HEK293T (cell line): ENCODE measurements at regions not wholly inside any gene's neighbourhood (a gene's known extent, or its start where the extent isn't known, plus 50 kb on each side); places are given as distances from the start of the nearest gene placed in this dataset.

Experiments used
- BHLHE40 ChIP-seq: fragments of 450-650 bp; IDR thresholded peaks from 2 replicates; pipeline ENCODE4 v1.6.1; 2016; ENCODE audit warnings: mild to moderate bottlenecking, moderate library complexity, borderline replicate concordance
- ELF4 ChIP-seq: fragments of 450-650 bp; IDR thresholded peaks from 2 replicates; pipeline ENCODE4 v1.6.1; 2017; ENCODE audit warnings: antibody characterized with exemption
- FOXA1 ChIP-seq: fragments of 450-650 bp; IDR thresholded peaks from 2 replicates; pipeline ENCODE4 v1.6.1; 2016; ENCODE audit warnings: mild to moderate bottlenecking
- FOXK2 ChIP-seq: fragments of 450-650 bp; IDR thresholded peaks from 2 replicates; pipeline ENCODE4 v1.6.1; 2016; ENCODE audit warnings: mild to moderate bottlenecking
- FOXM1 ChIP-seq: fragments of 450-650 bp; IDR thresholded peaks from 2 replicates; pipeline ENCODE4 v1.6.1; 2017; ENCODE audit warnings: mild to moderate bottlenecking, borderline replicate concordance
- HDGF ChIP-seq: fragments of 450-650 bp; IDR thresholded peaks from 2 replicates; pipeline ENCODE4 v1.6.1; 2017; ENCODE audit warnings: antibody characterized with exemption, borderline replicate concordance
- L3MBTL2 ChIP-seq: fragments of 450-650 bp; conservative IDR thresholded peaks from 2 replicates; pipeline ENCODE4 v1.6.1; 2016; ENCODE audit warnings: mild to moderate bottlenecking
- LEF1 ChIP-seq: fragments of 450-650 bp; IDR thresholded peaks from 2 replicates; pipeline ENCODE4 v1.6.1; 2017; ENCODE audit warnings: mild to moderate bottlenecking, borderline replicate concordance
- NFRKB ChIP-seq: fragments of 450-650 bp; IDR thresholded peaks from 2 replicates; pipeline ENCODE4 v1.6.1; 2016; ENCODE audit warnings: mild to moderate bottlenecking, moderate library complexity
- PKNOX1 ChIP-seq: fragments of 450-650 bp; IDR thresholded peaks from 2 replicates; pipeline ENCODE4 v1.6.1; 2016
- SP1 ChIP-seq: fragments of 450-650 bp; IDR thresholded peaks from 2 replicates; pipeline ENCODE4 v1.6.1; 2017
- SUZ12 ChIP-seq: fragments of 450-650 bp; IDR thresholded peaks from 2 replicates; pipeline ENCODE4 v1.6.1; 2016; ENCODE audit warnings: mild to moderate bottlenecking
- ZNF384 ChIP-seq: fragments of 450-650 bp; IDR thresholded peaks from 2 replicates; pipeline ENCODE4 v1.6.1; 2016

DNA sequence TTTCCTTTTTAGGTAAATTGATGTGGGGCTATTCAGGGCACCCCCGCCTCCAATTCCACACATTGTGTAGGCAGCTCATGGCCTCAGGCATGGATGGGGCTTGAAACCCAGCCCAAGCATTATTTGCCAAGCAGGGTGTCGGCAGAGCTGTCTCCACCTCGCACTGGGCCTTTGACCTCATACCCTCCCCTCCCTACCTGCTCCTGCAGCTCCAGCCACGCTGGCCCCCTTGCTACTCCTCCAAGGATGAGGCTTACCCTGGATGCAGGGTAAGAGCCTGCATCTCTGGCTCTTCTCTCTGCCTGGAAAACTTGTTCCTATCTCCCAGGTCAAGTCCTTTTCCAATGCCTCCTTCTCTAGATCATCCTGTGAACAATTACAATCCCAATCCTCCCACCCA, 232.6 kb downstream of the SOD2 start:
- TF ChIP-seq HDGF (no peak), BHLHE40 (no peak), ELF4 (no peak), SP1 (no peak), FOXM1 (no peak), LEF1 (no peak), PKNOX1 (no peak), L3MBTL2 (no peak), FOXK2 (no peak), SUZ12 (no peak), FOXA1 (no peak), NFRKB (no peak), ZNF384 (no peak)
